ENCODE measurements at regions not wholly inside any gene's neighbourhood (a gene's known extent, or its start where the extent isn't known, plus 50 kb on each side); places are given as distances from the start of the nearest gene placed in this dataset.
"Not testable (repeated sequence)": the region's sequence is repeated elsewhere in the genome, so short reads cannot be mapped to it uniquely, and the experiment has no call there.

GRCh38 chr6:82801083-82801482 is 264.6 kb downstream of the UBE3D start:
- no peak for DNase-seq (ENCODE audit: low read depth)

- not testable (repeated sequence) for DNase-seq (ENCODE audit: low read depth)
These were observed 249.4 kb downstream of the UBE3D start for GRCh38 chr6:82816243-82816642.

GRCh38 chr6:82818727-82819126 is 246.9 kb downstream of the UBE3D start:
- peak; percentile 61 for DNase-seq (ENCODE audit: low read depth)

GRCh38 chr6:82823361-82823760 is 242.3 kb downstream of the UBE3D start:
- DNase-seq (ENCODE audit: low read depth): no peak

- no peak for DNase-seq (ENCODE audit: low read depth)
These were observed 232.8 kb downstream of the UBE3D start for GRCh38 chr6:82832811-82833210.

GRCh38 chr6:82833481-82833880 is 232.2 kb downstream of the UBE3D start:
- DNase-seq (ENCODE audit: low read depth): no peak

- no peak for DNase-seq (ENCODE audit: low read depth)
These were observed 229.5 kb downstream of the UBE3D start for GRCh38 chr6:82836022-82836575.

GRCh38 chr6:82840571-82840970 is 225.1 kb downstream of the UBE3D start:
- no peak for DNase-seq (ENCODE audit: low read depth)

- DNase-seq (ENCODE audit: low read depth): no peak
These were observed 224.3 kb downstream of the UBE3D start for GRCh38 chr6:82841309-82841708.

All from fibroblast of gingiva (primary cell).